OCI-M2 (cell line): ENCODE measurements at regions not wholly inside any gene's neighbourhood (a gene's known extent, or its start where the extent isn't known, plus 50 kb on each side); places are given as distances from the start of the nearest gene placed in this dataset.
"Not testable (repeated sequence)": the region's sequence is repeated elsewhere in the genome, so short reads cannot be mapped to it uniquely, and the experiment has no call there.

Experiments used
- DNase-seq: peaks from one replicate; lab custom pipeline; 2025; ENCODE audit not compliant: unreplicated experiment; lab: John Stamatoyannopoulos, UW

- no peak for DNase-seq
Measured at GRCh38 chr6:145547594-145548335, 187.6 kb downstream of the EPM2A start.

- no peak for DNase-seq
Measured at GRCh38 chr6:145548933-145549648, 186.2 kb downstream of the EPM2A start.

DNA sequence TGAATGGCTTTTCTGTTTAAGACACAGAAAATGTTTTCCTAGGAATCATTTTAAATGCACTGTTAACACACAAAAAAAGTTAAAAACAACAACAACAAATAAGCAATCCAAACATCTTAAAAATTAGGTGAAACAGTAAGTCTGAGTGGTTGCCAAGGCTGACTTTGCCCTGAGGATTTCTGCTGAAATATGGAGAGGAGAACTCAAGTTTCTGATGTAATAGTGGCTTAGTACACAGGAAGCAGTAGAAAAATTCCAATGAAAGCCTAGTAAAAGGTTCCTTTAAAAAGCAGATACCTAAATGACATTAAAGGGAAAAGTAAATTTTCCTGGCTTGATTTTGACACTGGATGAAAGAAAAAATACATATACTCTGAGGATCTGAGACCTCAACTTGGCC, 184.2 kb downstream of the EPM2A start:
- DNase-seq: no peak

DNA sequence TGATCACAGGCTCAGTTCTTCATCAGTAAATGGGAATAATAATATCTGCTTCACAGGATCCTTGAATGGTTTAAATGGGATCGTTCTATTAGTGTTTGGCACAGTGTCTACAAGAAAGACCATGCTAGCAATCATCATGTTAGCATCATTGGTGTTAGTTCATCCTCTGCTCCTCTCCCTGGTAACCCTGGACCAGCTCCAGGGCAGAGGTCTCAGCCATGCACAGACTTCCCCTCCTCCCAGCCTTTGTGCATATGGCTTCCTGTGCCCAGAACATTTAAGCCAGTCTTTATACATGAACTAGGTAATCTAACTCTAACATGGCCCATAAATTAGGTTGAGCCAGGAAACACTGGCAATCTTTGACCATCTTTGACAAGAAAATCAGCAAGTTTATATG, 180.2 kb downstream of the EPM2A start:
- no peak for DNase-seq

DNA sequence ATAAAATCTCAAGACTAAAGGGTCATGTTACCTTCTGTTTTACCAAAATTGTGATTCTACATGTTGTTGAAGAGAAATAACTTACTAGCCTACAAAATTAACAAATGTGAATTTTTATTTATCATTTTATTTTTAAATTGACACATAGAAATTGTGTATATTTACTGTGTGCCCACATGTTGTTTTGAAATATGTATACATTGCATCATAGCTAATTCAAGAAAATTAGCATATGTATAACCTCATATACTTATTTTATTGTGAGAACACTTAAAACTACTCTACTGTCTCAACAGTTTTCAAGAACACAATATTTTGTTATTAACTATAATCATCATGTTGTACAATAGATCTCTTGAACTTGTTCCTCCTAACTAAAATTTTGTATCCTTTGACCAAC, 177.8 kb downstream of the EPM2A start:
- DNase-seq: no peak

DNA sequence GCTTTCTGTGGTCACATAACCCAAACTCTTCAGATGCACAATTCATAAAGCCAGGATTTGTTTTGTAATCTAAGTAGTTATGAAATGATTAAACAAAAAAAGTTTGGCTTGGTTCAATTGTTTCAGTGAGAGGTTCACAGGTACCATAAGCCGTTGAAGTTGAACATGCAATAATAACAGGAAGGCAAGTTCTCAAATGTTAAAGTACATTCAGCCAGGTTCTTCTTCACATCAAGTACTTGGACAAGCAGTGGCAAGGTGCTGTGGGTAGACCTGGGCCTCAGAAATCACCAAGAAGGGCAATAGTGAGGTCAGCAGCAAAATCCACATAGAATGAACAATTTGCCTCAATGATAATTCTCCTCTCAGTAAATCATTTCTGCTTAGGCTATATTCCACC, 175.5 kb downstream of the EPM2A start:
- no peak for DNase-seq

- no peak for DNase-seq
Measured at GRCh38 chr6:145561095-145562072, 173.9 kb downstream of the EPM2A start.

DNA sequence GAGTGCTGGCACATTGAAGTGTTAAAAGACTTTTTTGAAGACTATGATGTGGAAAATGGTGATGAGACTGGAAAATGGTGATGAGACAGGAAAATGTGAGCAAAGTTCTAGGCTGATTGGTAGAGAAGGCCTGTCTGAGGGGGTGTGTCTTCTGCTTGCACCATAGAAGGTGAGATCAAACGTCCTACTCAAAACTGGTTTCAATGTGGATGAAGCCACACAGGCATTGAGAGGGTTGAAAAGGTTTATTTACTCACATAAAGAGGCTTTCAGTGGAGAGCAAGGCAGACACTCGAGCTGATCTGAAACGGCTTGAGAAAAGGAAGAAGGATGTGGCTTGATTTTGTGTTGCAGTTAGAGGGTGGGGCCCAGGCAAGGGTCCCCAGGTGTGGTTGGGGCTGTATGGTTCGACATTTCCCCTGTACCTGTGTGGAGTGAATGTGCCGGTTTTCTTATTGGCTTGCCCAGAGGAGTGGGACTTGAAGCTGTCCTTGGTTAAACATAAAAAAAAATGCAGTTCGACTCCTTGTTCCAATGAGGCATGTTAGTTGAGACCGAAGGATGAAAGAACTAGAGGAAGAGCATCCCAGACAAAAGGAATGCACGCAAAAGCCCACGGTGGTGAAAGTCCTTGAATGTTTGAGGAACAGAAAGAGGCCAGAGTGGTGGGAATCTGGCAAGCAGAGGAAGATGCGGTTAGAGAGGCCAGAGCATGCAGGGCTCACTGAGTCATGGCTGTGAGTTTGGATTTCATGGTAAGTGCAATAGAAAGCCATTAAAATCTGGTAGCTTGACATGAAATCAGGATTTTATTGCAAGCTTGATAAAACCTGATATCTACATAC, 172.3 kb downstream of the EPM2A start:
- DNase-seq: no peak

- no peak for DNase-seq
Measured at GRCh38 chr6:145564553-145564952, 170.8 kb downstream of the EPM2A start.

DNA sequence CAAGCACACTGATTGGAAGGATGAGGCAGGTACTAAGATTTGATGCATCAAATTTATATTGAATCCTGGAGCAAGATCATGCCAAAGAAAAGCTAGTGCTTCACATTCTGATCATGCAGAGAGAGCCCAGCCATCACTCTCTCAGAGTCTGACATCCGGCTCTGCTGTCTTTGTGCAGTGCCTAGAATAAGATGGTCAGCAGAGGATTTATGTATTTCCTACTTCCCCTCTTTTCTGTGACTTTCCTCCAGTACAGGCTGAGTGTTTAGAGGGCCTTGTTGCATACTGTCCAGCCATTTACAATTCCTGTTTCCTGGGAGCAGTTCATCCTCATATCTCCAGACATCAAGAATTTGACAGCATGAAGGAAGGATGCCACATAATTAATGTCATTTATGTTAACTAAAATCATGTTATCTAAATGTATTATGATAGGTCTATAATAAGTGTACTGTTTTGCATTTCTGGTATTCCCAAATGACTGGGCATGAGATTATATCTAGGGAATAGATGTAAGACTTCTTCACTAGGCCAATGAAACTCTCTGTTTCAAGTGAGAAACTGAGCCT, 167.6 kb downstream of the EPM2A start:
- DNase-seq: no peak

- no peak for DNase-seq
Measured at GRCh38 chr6:145569140-145569539, 166.2 kb downstream of the EPM2A start.

GRCh38 chr6:145570336-145570735, 165.0 kb downstream of the EPM2A start:
- DNase-seq: not testable (repeated sequence)

GRCh38 chr6:145574269-145574668, 161.1 kb downstream of the EPM2A start:
- not testable (repeated sequence) for DNase-seq
